GM13976 (cell line): ENCODE measurements at regions not wholly inside any gene's neighbourhood (a gene's known extent, or its start where the extent isn't known, plus 50 kb on each side); places are given as distances from the start of the nearest gene placed in this dataset.

ENCODE experiments used
- DNase-seq: peaks from one replicate; pipeline ENCODE4 v3.0.0; 2012; ENCODE audit warnings: low spot score
- CTCF ChIP-seq: IDR thresholded peaks from 2 replicates; pipeline ENCODE4 v1.5.1; 2012; ENCODE audit warnings: borderline replicate concordance, mild to moderate bottlenecking; ENCODE audit not compliant: insufficient read depth; ENCODE audit errors: extremely low read depth, missing control alignments, control extremely low read depth
- in situ Hi-C: fragments of 300-500 bp; cut with MboI; formaldehyde crosslinking; loops from one replicate; pipeline ENCODE4 v1.12.0; 2022; ENCODE audit warnings: low sequenced_read_pairs, mixed read lengths, inconsistent platforms; ENCODE audit not compliant: unreplicated experiment

- in situ Hi-C loops = no loop called here
- DNase-seq = no peak
- no peak for TF ChIP-seq CTCF
Measured at GRCh38 chr22:49715450-49715849, 112.2 kb downstream of the BRD1 start.

- in situ Hi-C loops = no loop called here
- DNase-seq = no peak
- TF ChIP-seq CTCF = no peak
Measured at GRCh38 chr22:49713003-49713402, 114.7 kb downstream of the BRD1 start.

- in situ Hi-C loops = no loop called here
- no peak for DNase-seq
- TF ChIP-seq CTCF = no peak
Measured at GRCh38 chr22:49712195-49712791, 115.4 kb downstream of the BRD1 start.

- TF ChIP-seq CTCF = no peak
- in situ Hi-C loops = no loop called here
- DNase-seq = no peak
Measured at GRCh38 chr22:49710746-49711145, 116.9 kb downstream of the BRD1 start.

- in situ Hi-C loops = no loop called here
- no peak for TF ChIP-seq CTCF
- no peak for DNase-seq
Measured at GRCh38 chr22:49709464-49709863, 118.2 kb downstream of the BRD1 start.

GRCh38 chr22:49705972-49706352 lies 121.7 kb downstream of the BRD1 start:
- no peak for DNase-seq
- no peak for TF ChIP-seq CTCF
- in situ Hi-C loops = no loop called here
